ENCODE measurements at regions not wholly inside any gene's neighbourhood (a gene's known extent, or its start where the extent isn't known, plus 50 kb on each side); places are given as distances from the start of the nearest gene placed in this dataset.
A peak's percentile ranks its signal among the peaks of the same experiment; 100 is the strongest.
"Not testable (repeated sequence)": the region's sequence is repeated elsewhere in the genome, so short reads cannot be mapped to it uniquely, and the experiment has no call there.

- no peak for DNase-seq
Observed at GRCh38 chr1:185433667-185434066, 116.6 kb upstream of the IVNS1ABP start.

- no peak for DNase-seq
Observed at GRCh38 chr1:185432948-185433347, 115.9 kb upstream of the IVNS1ABP start.

- no peak for DNase-seq
Observed at GRCh38 chr1:185431612-185432011, 114.6 kb upstream of the IVNS1ABP start.

GRCh38 chr1:185429668-185430067 lies 112.6 kb upstream of the IVNS1ABP start:
- DNase-seq: not testable (repeated sequence)

- no peak for DNase-seq
Observed at GRCh38 chr1:185427776-185428175, 110.7 kb upstream of the IVNS1ABP start.

- DNase-seq: peak; percentile 56
Observed at GRCh38 chr1:185427264-185427663, 110.2 kb upstream of the IVNS1ABP start.

- peak; percentile 60 for DNase-seq
Observed at GRCh38 chr1:185426848-185427247, 109.8 kb upstream of the IVNS1ABP start.

- DNase-seq: no peak
Observed at GRCh38 chr1:185425163-185425562, 108.1 kb upstream of the IVNS1ABP start.

- DNase-seq: no peak
Observed at GRCh38 chr1:185421485-185422107, 104.6 kb upstream of the IVNS1ABP start.

GRCh38 chr1:185420588-185421081 lies 103.6 kb upstream of the IVNS1ABP start:
- DNase-seq: no peak

- no peak for DNase-seq
Observed at GRCh38 chr1:185419718-185420117, 102.7 kb upstream of the IVNS1ABP start.

GRCh38 chr1:185418472-185418871 lies 101.4 kb upstream of the IVNS1ABP start:
- DNase-seq: no peak

- DNase-seq: peak; percentile 32
Observed at GRCh38 chr1:185412385-185413087, 95.5 kb upstream of the IVNS1ABP start.

- no peak for DNase-seq
Observed at GRCh38 chr1:185409763-185410528, 92.9 kb upstream of the IVNS1ABP start.

GRCh38 chr1:185409345-185409744 lies 92.3 kb upstream of the IVNS1ABP start:
- no peak for DNase-seq

GRCh38 chr1:185408700-185409270 lies 91.7 kb upstream of the IVNS1ABP start:
- DNase-seq: no peak

GRCh38 chr1:185406691-185407009 lies 89.6 kb upstream of the IVNS1ABP start:
- DNase-seq: no peak

- no peak for DNase-seq
Observed at GRCh38 chr1:185406006-185406690, 89.1 kb upstream of the IVNS1ABP start.

GRCh38 chr1:185404907-185405568 lies 88.0 kb upstream of the IVNS1ABP start:
- no peak for DNase-seq

- peak; percentile 41 for DNase-seq
Observed at GRCh38 chr1:185404291-185404690, 87.2 kb upstream of the IVNS1ABP start.

GRCh38 chr1:185402930-185403329 lies 85.9 kb upstream of the IVNS1ABP start:
- no peak for DNase-seq

- no peak for DNase-seq
Observed at GRCh38 chr1:185401019-185401418, 84.0 kb upstream of the IVNS1ABP start.
